CD4-positive, alpha-beta T cell treated with Interleukin-17A for 1 hour (primary cell): ENCODE measurements at regions not wholly inside any gene's neighbourhood (a gene's known extent, or its start where the extent isn't known, plus 50 kb on each side); places are given as distances from the start of the nearest gene placed in this dataset.
"Not testable (repeated sequence)": the region's sequence is repeated elsewhere in the genome, so short reads cannot be mapped to it uniquely, and the experiment has no call there.

Source experiments
- DNase-seq: peaks from one replicate; pipeline ENCODE4 v3.0.0-alpha.2; 2020

GRCh38 chr4:60718874-60719273, 481.3 kb upstream of the ADGRL3 start:
- DNase-seq = no peak

- no peak for DNase-seq
Observed at GRCh38 chr4:60721685-60722084, 478.4 kb upstream of the ADGRL3 start.

GRCh38 chr4:60723796-60724195, 476.3 kb upstream of the ADGRL3 start:
- DNase-seq = no peak

GRCh38 chr4:60724623-60725022, 475.5 kb upstream of the ADGRL3 start:
- no peak for DNase-seq

- no peak for DNase-seq
Observed at GRCh38 chr4:60726779-60727178, 473.3 kb upstream of the ADGRL3 start.

- no peak for DNase-seq
Observed at GRCh38 chr4:60729194-60729593, 470.9 kb upstream of the ADGRL3 start.

GRCh38 chr4:60729764-60730163, 470.4 kb upstream of the ADGRL3 start:
- DNase-seq = not testable (repeated sequence)

- no peak for DNase-seq
Observed at GRCh38 chr4:60737858-60738257, 462.3 kb upstream of the ADGRL3 start.

- DNase-seq = no peak
Observed at GRCh38 chr4:60743654-60744053, 456.5 kb upstream of the ADGRL3 start.

GRCh38 chr4:60744767-60745166, 455.4 kb upstream of the ADGRL3 start:
- no peak for DNase-seq

- no peak for DNase-seq
Observed at GRCh38 chr4:60745800-60746571, 454.1 kb upstream of the ADGRL3 start.

- no peak for DNase-seq
Observed at GRCh38 chr4:60750962-60751361, 449.2 kb upstream of the ADGRL3 start.

GRCh38 chr4:60757986-60758680, 442.0 kb upstream of the ADGRL3 start:
- no peak for DNase-seq

- no peak for DNase-seq
Observed at GRCh38 chr4:60759518-60760245, 440.4 kb upstream of the ADGRL3 start.

- DNase-seq = no peak
Observed at GRCh38 chr4:60780874-60781273, 419.3 kb upstream of the ADGRL3 start.

GRCh38 chr4:60790608-60791007, 409.5 kb upstream of the ADGRL3 start:
- DNase-seq = no peak

GRCh38 chr4:60794372-60794771, 405.8 kb upstream of the ADGRL3 start:
- DNase-seq = no peak

- DNase-seq = no peak
Observed at GRCh38 chr4:60799214-60799613, 400.9 kb upstream of the ADGRL3 start.

- DNase-seq = no peak
Observed at GRCh38 chr4:60800701-60801100, 399.4 kb upstream of the ADGRL3 start.

GRCh38 chr4:60805500-60806313, 394.4 kb upstream of the ADGRL3 start:
- no peak for DNase-seq

GRCh38 chr4:60808726-60809485, 391.2 kb upstream of the ADGRL3 start:
- DNase-seq = no peak

GRCh38 chr4:60809486-60809800, 390.7 kb upstream of the ADGRL3 start:
- DNase-seq = no peak
